ENCODE measurements at regions not wholly inside any gene's neighbourhood (a gene's known extent, or its start where the extent isn't known, plus 50 kb on each side); places are given as distances from the start of the nearest gene placed in this dataset.

DNA sequence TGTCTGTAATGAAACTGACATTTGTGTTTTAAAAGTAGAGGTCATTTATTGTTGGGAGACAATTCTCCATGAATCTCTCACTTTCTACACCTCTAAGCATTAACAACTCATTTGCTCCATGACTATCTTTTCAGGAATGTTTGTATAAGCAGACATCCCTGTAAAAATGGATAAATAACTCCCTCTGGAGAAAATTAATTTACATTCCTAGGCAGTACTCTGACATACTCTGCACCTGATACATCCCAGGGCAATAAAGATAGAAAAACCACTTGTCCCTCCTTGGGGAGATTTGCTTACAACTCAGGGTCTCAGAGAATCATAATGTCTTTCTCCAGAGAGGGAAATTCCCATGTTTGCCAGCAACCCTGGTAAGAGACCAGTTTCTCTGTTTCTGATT, 1037.7 kb upstream of the SLC39A10 start:
- H3K18ac ChIP-seq (ENCODE audit: extremely low read depth, low read length): no peak overlapping the region
- H2AFZ ChIP-seq (ENCODE audit: low read length): peak overlapping the region; percentile 27; the same call in 1 of the 2 replicates
- no peaks in the 10 kb centered on the region for H4K20me1 ChIP-seq (replicated peaks in 1 of 2; ENCODE audit: control insufficient read depth in 1 of 2, insufficient read depth in 2 of 2, low read length in 2 of 2)
- POLR2A ChIA-PET (ENCODE audit: partially characterized antibody): no interaction called here
- H2BK15ac ChIP-seq (ENCODE audit: low read length): no peak overlapping the region
- H3K4me2 ChIP-seq (ENCODE audit: insufficient read depth in 1 of 2, low read depth in 2 of 2, low read length in 2 of 2): no peak overlapping the region
- TF ChIP-seq HDAC6 (IDR thresholded peaks at IDR 0.05; ENCODE audit: low read depth, low read length): no peak
- TF ChIP-seq NANOG (IDR thresholded peaks at IDR 0.05; ENCODE audit: insufficient read depth, low read depth, low read length, poor library complexity, severe bottlenecking): no peak
- no peak for TF ChIP-seq CTBP2 (IDR thresholded peaks at IDR 0.05; ENCODE audit: borderline replicate concordance, insufficient read depth, insufficient read length, low read length)
- TF ChIP-seq, protein P1, sequence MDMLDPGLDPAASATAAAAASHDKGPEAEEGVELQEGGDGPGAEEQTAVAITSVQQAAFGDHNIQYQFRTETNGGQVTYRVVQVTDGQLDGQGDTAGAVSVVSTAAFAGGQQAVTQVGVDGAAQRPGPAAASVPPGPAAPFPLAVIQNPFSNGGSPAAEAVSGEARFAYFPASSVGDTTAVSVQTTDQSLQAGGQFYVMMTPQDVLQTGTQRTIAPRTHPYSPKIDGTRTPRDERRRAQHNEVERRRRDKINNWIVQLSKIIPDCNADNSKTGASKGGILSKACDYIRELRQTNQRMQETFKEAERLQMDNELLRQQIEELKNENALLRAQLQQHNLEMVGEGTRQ (IDR thresholded peaks at IDR 0.05; ENCODE audit: low read length): no peak
- TF ChIP-seq BACH1 (IDR thresholded peaks at IDR 0.05; ENCODE audit: low read length): no peak
- no peak for TF ChIP-seq POLR2A (IDR thresholded peaks at IDR 0.05; ENCODE audit: control extremely low read depth in 1 of 2, low read depth in 2 of 2, low read length in 2 of 2)
- no peak for TF ChIP-seq GABPA (IDR thresholded peaks at IDR 0.05; ENCODE audit: borderline replicate concordance, insufficient read depth, low read length)
- TF ChIP-seq TBP (IDR thresholded peaks at IDR 0.05; ENCODE audit: low read depth, low read length): no peak
- TF ChIP-seq CBX8 (IDR thresholded peaks at IDR 0.05; ENCODE audit: borderline replicate concordance, low read depth, low read length): no peak
- no peak for TF ChIP-seq HDAC2 (IDR thresholded peaks at IDR 0.05; ENCODE audit: borderline replicate concordance in 1 of 2, low read depth in 2 of 2, low read length in 2 of 2)
- TF ChIP-seq TEAD4 (IDR thresholded peaks at IDR 0.05; ENCODE audit: low read depth, low read length): no peak
- no peak for TF ChIP-seq KDM4A (IDR thresholded peaks at IDR 0.05; ENCODE audit: low read depth, low read length, severe bottlenecking)
- H2BK12ac ChIP-seq (ENCODE audit: low read depth, low read length): no peak overlapping the region
- no peaks in the 10 kb centered on the region for H3K4me1 ChIP-seq (replicated peaks in 1 of 4; ENCODE audit: control insufficient read depth in 3 of 4, insufficient read depth in 4 of 4, low read length in 3 of 4)
- no peak overlapping the region for H3K14ac ChIP-seq (ENCODE audit: insufficient read length)
- no peak overlapping the region for H2BK5ac ChIP-seq (ENCODE audit: low read depth, low read length)
- CTCF ChIA-PET (ENCODE audit: partially characterized antibody): no interaction called here
- no peaks in the 10 kb centered on the region for H3K79me1 ChIP-seq (ENCODE audit: low read depth, low read length)
- H4K5ac ChIP-seq (ENCODE audit: insufficient read length, low read depth, low read length): no peak overlapping the region
- H3K4me3 ChIP-seq (ENCODE audit: extremely low read depth in 1 of 4, insufficient read depth in 2 of 4, low read depth in 3 of 4, low read length in 4 of 4): no peak overlapping the region
- DNase-seq (ENCODE audit: low read depth in 1 of 2, low spot score in 2 of 2) (no peak), FAIRE-seq (no peak)
- no peak overlapping the region for H3K27ac ChIP-seq (ENCODE audit: low read depth, low read length)
- no peak overlapping the region for H2BK20ac ChIP-seq (ENCODE audit: low read length)
- H3K27me3 ChIP-seq (replicated peaks in 1 of 4; ENCODE audit: control insufficient read depth in 3 of 4, extremely low read depth in 1 of 4, insufficient read depth in 3 of 4, low read length in 3 of 4): no peaks in the 10 kb centered on the region
- H3K56ac ChIP-seq (replicated peaks; ENCODE audit: insufficient read length, low read depth, low read length): no peak overlapping the region
- no peak overlapping the region for H3K9ac ChIP-seq (replicated peaks in 1 of 4; ENCODE audit: extremely low read depth in 1 of 4, low read depth in 3 of 4, low read length in 3 of 4)
- no peak overlapping the region for H4K91ac ChIP-seq (replicated peaks; ENCODE audit: insufficient read length, low read length)
- no peaks in the 10 kb centered on the region for H3K36me3 ChIP-seq (ENCODE audit: control insufficient read depth in 2 of 4, insufficient read depth in 4 of 4, low read length in 3 of 4)
- H2AK5ac ChIP-seq (ENCODE audit: low read depth, low read length): no peak overlapping the region
- no peaks in the 10 kb centered on the region for H3K79me2 ChIP-seq (ENCODE audit: control insufficient read depth in 1 of 2, insufficient read depth in 2 of 2, low read length in 2 of 2)
- no peaks in the 10 kb centered on the region for H3K23me2 ChIP-seq (ENCODE audit: low read depth, low read length)
- H2BK120ac ChIP-seq (replicated peaks; ENCODE audit: low read depth, low read length): no peak overlapping the region
- H4K8ac ChIP-seq (ENCODE audit: extremely low read depth, insufficient read depth, low read length): no peak overlapping the region
- no peaks in the 10 kb centered on the region for H3K9me3 ChIP-seq (ENCODE audit: insufficient read depth in 2 of 2, low read depth in 1 of 2, low read length in 1 of 2)
- no peak overlapping the region for H3K4ac ChIP-seq (replicated peaks; ENCODE audit: insufficient read length, low read depth, low read length)
- no peak overlapping the region for H3K23ac ChIP-seq (ENCODE audit: insufficient read length)
